ENCODE measurements at regions not wholly inside any gene's neighbourhood (a gene's known extent, or its start where the extent isn't known, plus 50 kb on each side); places are given as distances from the start of the nearest gene placed in this dataset.

GRCh38 chr2:106572541-106573450 is 85.6 kb downstream of the CD8B2 start:
- TF ChIP-seq POLR2A (IDR thresholded peaks at IDR 0.05) (no peak), CTCF (IDR thresholded peaks at IDR 0.05) (peak in 3 of 4 donors; percentile 44 to 60 (median 49))

Data from right lobe of liver (tissue), 4 donors.